ENCODE measurements at regions not wholly inside any gene's neighbourhood (a gene's known extent, or its start where the extent isn't known, plus 50 kb on each side); places are given as distances from the start of the nearest gene placed in this dataset.

DNA sequence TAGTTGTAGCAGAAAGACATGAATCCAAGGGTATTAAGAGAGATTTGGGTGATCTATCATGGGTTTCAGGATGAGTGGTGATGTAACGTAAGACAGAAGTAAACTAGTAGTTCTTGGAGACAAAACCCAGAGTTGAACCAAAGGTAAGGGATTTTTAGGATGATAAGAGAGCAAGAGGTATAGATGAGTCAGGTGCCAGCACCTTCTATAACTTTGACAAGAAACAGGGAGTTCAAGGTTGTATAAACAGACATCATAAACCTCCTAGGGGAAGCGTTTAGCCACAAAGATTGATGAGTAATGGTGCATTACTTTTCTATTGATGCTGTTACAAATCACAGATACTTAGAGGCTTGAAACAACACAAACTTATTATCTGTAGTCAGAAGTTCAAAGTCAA, 447.3 kb upstream of the ARHGEF26 start:
- TF ChIP-seq EZH2 (IDR thresholded peaks at IDR 0.05) (no peak), EZH2phosphoT487 (IDR thresholded peaks at IDR 0.05) (no peak)
- TF ChIP-seq, protein P1, sequence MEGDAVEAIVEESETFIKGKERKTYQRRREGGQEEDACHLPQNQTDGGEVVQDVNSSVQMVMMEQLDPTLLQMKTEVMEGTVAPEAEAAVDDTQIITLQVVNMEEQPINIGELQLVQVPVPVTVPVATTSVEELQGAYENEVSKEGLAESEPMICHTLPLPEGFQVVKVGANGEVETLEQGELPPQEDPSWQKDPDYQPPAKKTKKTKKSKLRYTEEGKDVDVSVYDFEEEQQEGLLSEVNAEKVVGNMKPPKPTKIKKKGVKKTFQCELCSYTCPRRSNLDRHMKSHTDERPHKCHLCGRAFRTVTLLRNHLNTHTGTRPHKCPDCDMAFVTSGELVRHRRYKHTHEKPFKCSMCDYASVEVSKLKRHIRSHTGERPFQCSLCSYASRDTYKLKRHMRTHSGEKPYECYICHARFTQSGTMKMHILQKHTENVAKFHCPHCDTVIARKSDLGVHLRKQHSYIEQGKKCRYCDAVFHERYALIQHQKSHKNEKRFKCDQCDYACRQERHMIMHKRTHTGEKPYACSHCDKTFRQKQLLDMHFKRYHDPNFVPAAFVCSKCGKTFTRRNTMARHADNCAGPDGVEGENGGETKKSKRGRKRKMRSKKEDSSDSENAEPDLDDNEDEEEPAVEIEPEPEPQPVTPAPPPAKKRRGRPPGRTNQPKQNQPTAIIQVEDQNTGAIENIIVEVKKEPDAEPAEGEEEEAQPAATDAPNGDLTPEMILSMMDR (IDR thresholded peaks at IDR 0.05) = no peak
